Activated naive CD4-positive, alpha-beta T cell (primary cell): ENCODE measurements at regions not wholly inside any gene's neighbourhood (a gene's known extent, or its start where the extent isn't known, plus 50 kb on each side); places are given as distances from the start of the nearest gene placed in this dataset.

Experiments
- DNase-seq, 4 experiments: peaks; one replicate each; lab custom pipeline; 2025; lab: John Stamatoyannopoulos, UW

GRCh38 chr2:15043336-15044058 is 411.0 kb downstream of the LRATD1 start:
- no peak for DNase-seq

GRCh38 chr2:15045054-15045453 is 412.5 kb downstream of the LRATD1 start:
- no peak for DNase-seq

- DNase-seq = no peak
Measured at GRCh38 chr2:15047184-15047583, 414.7 kb downstream of the LRATD1 start.

GRCh38 chr2:15048000-15048399 is 415.5 kb downstream of the LRATD1 start:
- no peak for DNase-seq

- no peak for DNase-seq
Measured at GRCh38 chr2:15049096-15049993, 416.8 kb downstream of the LRATD1 start.

GRCh38 chr2:15050483-15050882 is 418.0 kb downstream of the LRATD1 start:
- DNase-seq = no peak

GRCh38 chr2:15053542-15053941 is 421.0 kb downstream of the LRATD1 start:
- no peak for DNase-seq

- no peak for DNase-seq
Measured at GRCh38 chr2:15058015-15058720, 425.7 kb downstream of the LRATD1 start.

GRCh38 chr2:15058721-15059157 is 426.2 kb downstream of the LRATD1 start:
- no peak for DNase-seq

- DNase-seq = no peak
Measured at GRCh38 chr2:15059870-15060512, 427.5 kb downstream of the LRATD1 start.

- DNase-seq = no peak
Measured at GRCh38 chr2:15061268-15061667, 428.8 kb downstream of the LRATD1 start.

GRCh38 chr2:15066138-15066537 is 433.6 kb downstream of the LRATD1 start:
- DNase-seq = no peak

- no peak for DNase-seq
Measured at GRCh38 chr2:15069149-15069548, 436.6 kb downstream of the LRATD1 start.

- DNase-seq = no peak
Measured at GRCh38 chr2:15072836-15073235, 440.3 kb downstream of the LRATD1 start.

GRCh38 chr2:15073664-15074063 is 441.1 kb downstream of the LRATD1 start:
- no peak for DNase-seq

- DNase-seq = no peak
Measured at GRCh38 chr2:15074319-15074718, 441.8 kb downstream of the LRATD1 start.

GRCh38 chr2:15074751-15075700 is 442.5 kb downstream of the LRATD1 start:
- no peak for DNase-seq

GRCh38 chr2:15076668-15077067 is 444.2 kb downstream of the LRATD1 start:
- no peak for DNase-seq

GRCh38 chr2:15081356-15081755 is 448.8 kb downstream of the LRATD1 start:
- DNase-seq = no peak

- DNase-seq = no peak
Measured at GRCh38 chr2:15082105-15083058, 449.9 kb downstream of the LRATD1 start.
